Stomach (tissue), 4 donors: ENCODE measurements at regions not wholly inside any gene's neighbourhood (a gene's known extent, or its start where the extent isn't known, plus 50 kb on each side); places are given as distances from the start of the nearest gene placed in this dataset.

Experiments
- POLR2A ChIP-seq, 4 donors: fragments of 450-650 bp; IDR thresholded peaks; one replicate each; pipeline ENCODE4 v1.6.1; 2016; ENCODE audit warnings: antibody characterized with exemption in 4 of 4, control low read depth in 2 of 4, mild to moderate bottlenecking in 1 of 4, moderate library complexity in 1 of 4
- POLR2AphosphoS5 ChIP-seq, 3 donors: sonication (generic); formaldehyde crosslinking; IDR thresholded peaks; one replicate each; pipeline ENCODE4 v1.6.1; 2016; ENCODE audit warnings: antibody characterized with exemption in 3 of 3
- TF ChIP-seq, protein P1 (sequence below), 7 experiments: fragments of 450-650 bp in 4 of 7; fragments of 200-600 bp in 3 of 7; sonication (generic) in 3 of 7; IDR thresholded peaks; one replicate each; pipeline ENCODE4 v1.5.1; 2016 to 2019; ENCODE audit warnings: antibody characterized with exemption in 7 of 7, control low read depth in 2 of 7, mild to moderate bottlenecking in 1 of 7

DNA sequence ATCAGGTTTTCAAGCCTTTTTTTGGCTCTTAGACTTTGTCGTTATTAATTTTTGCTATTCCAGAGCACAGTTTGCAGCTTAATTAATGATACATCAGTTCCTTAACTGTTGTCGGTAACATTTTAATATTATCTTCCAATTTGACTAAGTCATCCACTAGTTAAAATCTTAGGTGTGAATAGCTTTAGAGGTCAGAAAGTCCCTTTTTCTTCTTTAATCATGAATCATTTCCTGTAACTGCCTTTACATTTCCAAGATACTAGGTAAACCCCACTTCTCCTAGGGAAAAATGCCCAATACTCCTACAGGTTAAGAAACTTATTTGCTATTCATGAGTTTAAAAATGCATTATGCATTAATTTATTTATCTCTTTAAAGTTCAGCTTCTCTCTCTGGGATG, 260.9 kb upstream of the CFAP20DC start:
- TF ChIP-seq, protein P1, sequence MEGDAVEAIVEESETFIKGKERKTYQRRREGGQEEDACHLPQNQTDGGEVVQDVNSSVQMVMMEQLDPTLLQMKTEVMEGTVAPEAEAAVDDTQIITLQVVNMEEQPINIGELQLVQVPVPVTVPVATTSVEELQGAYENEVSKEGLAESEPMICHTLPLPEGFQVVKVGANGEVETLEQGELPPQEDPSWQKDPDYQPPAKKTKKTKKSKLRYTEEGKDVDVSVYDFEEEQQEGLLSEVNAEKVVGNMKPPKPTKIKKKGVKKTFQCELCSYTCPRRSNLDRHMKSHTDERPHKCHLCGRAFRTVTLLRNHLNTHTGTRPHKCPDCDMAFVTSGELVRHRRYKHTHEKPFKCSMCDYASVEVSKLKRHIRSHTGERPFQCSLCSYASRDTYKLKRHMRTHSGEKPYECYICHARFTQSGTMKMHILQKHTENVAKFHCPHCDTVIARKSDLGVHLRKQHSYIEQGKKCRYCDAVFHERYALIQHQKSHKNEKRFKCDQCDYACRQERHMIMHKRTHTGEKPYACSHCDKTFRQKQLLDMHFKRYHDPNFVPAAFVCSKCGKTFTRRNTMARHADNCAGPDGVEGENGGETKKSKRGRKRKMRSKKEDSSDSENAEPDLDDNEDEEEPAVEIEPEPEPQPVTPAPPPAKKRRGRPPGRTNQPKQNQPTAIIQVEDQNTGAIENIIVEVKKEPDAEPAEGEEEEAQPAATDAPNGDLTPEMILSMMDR (IDR thresholded peaks at IDR 0.05), result no peak
- no peak for TF ChIP-seq POLR2A (IDR thresholded peaks at IDR 0.05)
- no peak for TF ChIP-seq POLR2AphosphoS5 (IDR thresholded peaks at IDR 0.05)
